NCI-H1105 treated with DMSO at 0.1 percent for 48 hours (cell line): ENCODE measurements at regions not wholly inside any gene's neighbourhood (a gene's known extent, or its start where the extent isn't known, plus 50 kb on each side); places are given as distances from the start of the nearest gene placed in this dataset.
"Not testable (repeated sequence)": the region's sequence is repeated elsewhere in the genome, so short reads cannot be mapped to it uniquely, and the experiment has no call there.

Experiments
- DNase-seq: peaks from one replicate; lab custom pipeline; 2025; lab: John Stamatoyannopoulos, UW

DNA sequence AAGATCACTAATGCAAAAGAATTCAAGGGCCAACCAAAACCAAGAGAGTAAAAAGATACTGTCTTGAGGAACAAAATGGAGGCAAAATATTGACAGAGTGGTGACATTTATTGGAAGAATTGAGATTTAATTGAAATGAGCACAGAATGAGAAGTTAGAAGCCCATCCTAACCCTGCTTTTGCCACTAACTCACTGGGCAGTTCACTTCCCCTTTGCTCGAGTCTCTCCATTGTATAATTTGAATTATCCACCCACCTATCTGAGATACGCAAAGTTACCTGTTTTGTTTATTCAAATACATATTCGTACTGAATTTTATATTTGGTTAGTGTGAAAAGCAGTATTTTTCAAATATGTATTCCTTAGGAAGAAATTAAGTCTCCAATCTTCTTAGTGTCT lies 204.5 kb upstream of the PRDM1 start:
- no peak for DNase-seq

DNA sequence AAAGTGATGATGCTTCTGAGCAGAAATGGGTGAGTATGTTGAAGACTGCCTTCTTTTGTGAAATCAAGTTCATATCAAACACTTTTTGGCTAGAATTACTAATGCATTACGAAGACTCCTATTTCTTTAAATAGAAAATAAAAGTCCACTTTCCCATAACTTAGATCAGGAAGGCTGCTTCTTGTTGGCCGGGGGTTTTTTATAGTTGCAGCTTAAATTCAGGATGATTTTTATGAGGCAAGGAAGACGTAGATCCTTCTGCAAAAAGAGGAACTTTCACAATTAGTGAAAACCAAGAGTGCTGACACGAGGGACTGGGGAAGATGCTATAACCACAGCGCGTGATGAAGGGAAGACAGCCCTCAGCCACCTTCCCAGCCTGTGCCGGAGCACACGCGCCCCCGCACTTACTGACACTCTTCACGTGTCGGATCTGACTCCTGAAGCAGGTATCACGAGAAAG lies 206.1 kb upstream of the PRDM1 start:
- DNase-seq: no peak

DNA sequence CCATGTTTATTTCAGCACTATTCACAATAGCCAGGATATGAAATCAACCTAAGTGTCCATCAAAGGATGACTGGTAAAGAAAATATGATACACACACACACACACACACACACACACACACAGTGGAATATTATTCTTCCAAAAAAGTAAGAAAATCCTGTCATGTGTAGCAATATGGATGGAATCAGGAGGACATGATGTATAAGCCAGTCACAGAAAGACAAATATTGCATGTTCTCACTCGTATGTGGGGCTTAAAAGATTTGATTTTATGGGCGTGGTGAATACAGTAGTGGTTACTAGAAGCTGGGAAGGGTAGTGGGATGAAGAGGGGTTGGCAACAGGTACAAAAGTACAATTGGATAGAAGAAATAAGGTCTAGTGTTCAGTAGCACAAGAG lies 207.0 kb upstream of the PRDM1 start:
- no peak for DNase-seq

DNA sequence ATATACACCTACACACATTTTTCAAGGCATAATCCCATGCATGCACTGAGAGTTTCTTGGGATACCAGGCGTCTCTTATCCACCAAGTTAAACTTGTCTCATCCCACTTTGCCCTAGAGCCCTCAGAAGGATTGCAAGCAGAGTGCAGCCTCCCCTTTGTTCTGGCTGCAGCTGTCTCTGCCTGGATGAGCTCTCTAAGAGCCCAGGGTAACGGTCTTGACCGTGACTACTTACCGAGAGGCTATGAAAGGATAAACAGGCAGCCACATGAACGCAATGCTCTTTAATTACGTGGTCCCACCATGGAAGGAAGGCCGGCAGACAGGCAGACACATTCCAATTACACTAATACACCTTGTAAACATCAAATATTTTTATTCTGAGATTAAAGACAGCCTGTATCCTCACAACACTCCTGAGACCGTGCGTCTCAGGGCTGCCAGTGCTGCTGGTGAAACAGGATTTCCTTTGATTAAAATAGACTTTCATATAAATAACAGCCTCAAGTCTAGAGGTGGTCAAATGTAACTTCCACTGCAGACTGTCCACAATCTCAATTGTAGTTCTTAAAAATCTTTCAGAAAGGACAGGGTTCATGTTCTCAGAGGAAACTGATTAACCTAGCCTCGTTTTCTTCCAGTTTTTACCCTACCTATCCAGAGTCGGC lies 210.0 kb upstream of the PRDM1 start:
- no peak for DNase-seq

DNA sequence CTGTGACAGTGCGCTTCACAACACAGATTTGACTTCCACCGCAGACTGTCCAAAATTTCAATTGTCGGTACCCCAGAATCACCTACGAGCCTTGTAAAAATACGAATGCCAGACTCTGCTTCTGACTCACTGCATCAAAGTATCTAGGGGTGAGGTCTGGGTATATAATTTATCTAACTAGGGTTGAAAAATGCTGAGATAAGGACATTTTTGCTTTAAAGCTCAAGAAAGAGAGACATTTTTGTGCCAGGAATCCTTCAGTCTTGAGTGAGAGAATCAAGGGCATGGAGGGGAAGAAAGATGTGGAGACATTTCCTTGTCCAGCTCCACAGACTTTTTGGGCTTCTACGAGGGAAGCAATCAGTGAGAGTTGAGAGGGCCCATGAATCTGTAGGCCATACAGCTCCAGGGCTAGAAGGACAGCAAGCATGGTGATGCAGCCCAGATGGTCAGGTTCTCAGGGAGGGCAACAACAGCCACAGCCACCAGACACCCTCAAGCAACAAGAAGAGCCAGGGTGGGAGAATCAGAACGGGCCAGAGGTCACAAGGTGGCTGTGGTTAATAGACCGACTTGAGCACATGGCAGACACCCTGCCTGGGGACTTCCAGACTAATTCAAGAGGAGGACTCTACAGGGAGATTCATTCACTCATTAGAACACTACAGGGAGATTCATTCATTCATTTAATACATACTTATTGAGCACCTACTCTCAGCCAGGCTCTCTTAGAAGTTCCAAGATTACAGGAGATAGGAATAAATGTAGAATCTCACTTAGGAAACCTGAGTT lies 211.1 kb upstream of the PRDM1 start:
- no peak for DNase-seq

DNA sequence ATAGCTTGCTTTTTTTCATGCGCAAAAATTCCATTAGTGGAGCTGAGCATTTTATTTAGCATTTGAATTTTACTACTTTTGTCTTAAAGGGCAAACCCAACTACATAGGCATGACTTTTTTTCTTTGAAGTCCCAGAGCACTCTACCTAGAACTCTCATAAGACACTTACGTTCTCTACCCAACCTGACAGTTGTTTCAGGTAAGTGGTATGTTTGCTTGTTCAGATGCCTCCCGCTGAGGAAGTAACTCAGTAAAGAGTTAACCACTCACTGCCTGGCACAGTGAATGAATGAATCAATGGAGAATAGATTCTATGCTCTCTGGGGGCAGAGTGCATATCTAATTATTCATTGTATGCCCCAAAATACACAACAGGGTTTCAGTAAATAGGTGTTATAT lies 212.3 kb upstream of the PRDM1 start:
- DNase-seq: no peak

DNA sequence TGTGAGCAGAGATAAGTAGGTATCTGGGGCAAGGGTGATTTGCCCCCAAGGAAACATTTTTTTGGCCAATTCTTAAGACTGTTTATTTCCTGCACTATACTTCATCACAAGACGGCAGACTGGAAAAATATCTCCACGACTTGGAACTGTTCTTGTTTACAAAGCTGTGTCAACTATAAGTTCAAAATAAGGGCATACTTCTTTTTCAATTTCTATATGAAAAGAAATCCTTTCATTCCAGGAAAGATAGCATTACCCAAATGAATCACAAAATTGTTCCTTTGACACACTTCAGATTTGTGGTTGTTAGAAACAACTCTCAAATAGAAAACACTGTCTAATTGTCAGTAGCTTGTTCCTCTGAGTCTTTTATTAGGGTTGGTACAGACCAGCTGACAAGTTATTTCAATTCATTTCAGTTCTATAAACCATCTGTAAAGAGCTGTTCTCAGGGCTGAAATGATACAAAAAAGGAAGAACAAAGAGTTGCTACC lies 212.9 kb upstream of the PRDM1 start:
- no peak for DNase-seq

DNA sequence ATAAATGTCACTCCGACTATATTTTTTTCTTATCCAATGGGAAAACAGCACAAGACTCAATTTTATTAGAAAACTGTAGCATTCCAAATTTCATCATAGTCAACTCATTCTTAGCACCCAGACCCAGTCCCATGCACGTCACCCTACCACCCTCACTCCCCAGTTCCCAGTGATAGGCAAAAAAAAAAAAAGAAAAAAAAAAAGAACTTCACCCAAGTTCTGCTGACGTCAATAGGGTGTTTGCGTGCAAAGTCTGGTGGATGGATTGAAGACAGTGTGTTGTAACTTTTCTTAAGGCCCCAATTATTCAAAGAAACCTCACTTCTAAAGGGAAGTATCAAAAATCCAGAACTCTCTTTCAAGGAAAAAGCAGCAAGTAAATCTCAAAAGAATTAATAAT lies 213.9 kb upstream of the PRDM1 start:
- DNase-seq: no peak

DNA sequence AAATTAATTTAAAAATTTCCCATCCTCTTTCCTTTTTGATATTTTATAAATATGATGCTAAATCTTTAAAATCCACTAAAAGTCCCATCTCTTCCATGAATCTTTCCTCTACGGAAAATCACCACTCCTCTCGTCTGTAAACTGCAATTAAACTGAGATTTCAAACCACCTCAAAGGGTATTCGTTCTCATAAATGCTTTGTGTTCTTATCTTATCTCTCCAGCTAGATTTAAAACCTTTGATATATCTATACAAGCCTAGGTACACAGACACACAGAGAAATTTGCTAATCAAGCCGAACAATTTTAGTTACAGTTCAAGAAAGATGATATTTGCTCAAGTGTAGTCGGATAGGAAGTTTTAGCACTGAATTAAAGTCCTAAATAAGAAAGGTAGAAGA lies 214.6 kb upstream of the PRDM1 start:
- no peak for DNase-seq

DNA sequence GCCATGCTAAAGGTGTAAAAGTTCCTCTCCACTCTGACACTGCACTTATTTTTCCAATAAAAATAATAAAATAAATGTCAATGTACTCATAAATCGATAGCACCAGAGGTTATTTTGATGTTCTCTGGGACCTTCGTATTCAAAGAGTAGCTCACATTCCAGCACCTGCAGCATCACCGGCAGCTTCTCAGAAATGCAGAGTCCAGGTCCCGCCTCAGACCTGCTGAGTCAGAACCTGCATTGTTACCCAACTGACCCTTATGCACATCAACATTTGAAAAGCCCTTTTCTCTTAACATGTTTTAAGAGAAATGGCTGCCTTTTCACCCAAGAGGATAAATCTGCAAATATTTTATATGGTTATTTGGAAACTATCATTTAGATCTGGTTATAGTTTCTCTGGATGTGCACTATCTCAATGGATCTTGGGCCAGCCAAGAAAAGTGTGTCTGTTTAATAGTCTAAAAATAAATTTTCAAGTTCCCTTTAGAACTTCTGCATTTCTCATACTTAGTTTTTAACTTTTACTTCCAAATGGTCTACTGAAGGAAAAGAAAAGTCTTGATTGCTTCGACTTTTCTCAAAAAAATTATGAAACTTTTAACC lies 216.2 kb upstream of the PRDM1 start:
- no peak for DNase-seq

DNA sequence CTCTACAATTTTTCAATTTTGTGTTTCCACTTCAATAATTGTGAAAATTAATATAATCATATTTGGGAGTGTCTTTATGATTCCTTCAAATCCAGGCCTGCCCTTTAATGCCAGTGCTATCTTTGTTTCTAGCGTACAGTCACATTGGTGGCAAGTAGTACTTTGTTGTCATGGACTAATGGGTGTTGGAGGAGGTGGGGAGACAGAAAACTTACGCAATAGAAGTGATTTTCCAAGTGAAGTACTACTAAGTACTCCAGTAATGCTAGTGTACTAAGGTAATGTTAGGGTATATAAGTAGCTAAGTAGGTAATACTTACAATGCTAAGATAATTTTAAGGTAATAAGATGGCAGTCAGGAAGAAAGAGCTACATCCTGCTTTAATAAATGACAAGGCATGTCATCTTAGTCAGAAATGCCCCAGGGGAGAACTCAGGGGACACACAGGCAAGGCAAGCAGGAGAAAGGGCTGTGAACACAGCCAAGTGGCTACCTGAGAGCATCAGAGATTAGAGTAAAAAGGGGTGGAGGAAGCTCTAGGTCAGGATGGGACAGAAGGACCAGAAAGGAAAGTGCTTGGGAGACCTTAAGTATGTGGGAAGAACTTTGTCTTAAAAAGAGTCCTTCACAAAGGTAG lies 217.2 kb upstream of the PRDM1 start:
- no peak for DNase-seq

DNA sequence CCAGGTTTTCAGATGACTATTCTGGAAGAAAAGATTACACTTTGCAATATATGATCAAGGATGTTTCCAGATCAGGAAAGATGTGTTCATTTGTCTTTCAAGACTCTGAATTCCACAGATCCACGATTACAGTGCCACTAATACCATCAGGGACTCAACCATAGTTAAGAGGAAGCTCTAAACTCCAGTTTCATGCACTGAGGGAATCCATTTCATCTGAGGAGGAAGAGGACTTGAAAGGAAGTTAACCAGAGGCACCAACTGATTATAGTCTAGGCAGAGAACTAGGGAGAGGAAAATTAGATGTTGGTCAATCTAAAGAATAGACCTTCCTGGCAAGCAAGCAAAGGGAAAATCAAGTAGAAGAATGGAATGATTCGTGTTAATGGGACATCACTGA lies 218.3 kb upstream of the PRDM1 start:
- DNase-seq: no peak

DNA sequence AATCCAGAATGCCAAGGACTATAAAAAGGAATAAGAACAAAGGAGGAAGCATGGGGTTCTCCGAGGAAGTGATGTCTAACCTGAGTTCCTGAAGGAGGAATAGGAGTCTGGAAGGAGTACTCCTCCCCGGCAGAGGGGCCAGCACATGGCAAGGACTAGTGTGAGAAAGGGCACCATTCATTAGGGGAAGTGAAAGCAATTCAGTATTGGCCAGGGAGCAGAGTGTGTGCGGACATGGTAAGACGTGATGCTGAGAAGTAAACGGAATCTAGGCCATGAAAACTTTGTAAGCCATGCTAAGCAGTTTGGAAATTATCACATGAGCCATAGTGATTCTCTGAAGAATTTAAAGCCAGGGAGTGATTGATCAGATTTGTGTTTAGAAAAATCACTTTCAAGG lies 218.9 kb upstream of the PRDM1 start:
- no peak for DNase-seq

DNA sequence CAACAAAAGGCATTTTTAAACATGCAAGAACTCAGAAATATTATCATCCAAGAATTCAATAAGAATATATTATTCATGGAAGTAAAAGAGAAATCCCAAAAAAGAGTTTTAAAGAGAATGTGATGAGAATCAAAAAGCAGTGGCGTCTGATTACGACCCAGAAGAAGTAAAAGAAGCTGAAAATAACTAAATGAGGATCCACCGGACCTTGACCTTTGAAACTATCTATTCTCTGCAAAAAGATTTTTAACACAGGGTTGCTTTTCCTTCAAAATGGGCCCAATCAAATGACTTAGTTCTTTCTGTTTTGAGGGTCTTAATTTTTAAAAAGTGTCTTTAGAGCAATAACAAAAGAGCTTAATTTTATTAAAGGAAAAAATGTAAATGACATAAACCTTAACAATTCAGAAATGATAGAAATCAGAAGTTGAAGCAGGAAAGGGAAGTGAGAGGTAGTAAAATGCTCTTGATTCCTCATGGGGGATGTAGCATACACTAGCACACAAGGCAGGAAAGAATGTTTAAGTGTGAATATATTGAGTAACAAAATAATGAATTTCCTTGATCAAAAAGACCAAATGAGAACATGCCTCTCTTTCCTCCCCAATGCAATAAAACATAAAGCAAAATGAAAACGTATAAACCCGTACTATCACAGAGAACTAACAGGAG lies 223.1 kb upstream of the PRDM1 start:
- DNase-seq: no peak

DNA sequence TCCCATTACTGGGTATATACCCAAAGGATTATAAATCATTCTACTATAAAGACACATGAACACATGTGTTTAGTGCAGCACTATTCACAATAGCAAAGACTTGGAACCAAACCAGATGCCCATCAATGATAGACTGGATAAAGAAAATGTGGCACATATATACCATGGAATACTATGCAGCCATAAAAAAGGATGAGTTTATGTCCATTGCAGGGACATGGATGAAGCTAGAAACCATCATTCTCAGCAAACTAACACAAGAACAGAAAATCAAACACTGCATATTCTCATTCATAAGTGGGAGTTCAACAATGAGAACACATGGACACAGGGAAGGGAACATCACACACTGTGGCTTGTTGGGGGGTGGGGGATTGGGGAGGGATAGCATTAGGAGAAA lies 225.2 kb upstream of the PRDM1 start:
- DNase-seq: not testable (repeated sequence)

DNA sequence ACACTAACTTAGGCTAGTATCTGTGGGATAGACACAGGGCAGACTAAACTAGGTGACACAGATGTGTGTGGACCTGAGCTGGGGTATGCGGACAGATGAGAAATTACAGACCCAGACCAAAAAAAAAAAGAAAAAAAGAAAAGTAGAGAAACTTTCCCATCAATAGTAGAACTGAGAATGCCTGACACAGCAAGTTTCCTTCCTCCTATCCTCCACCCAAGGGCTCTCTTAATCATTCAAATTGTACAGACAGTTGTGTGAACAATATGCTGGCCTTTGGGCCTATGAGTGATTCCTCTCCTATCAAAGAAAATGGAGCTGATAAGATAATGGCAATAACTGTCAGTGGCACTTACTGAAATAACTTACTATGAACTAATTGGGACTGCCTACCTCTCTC lies 226.7 kb upstream of the PRDM1 start:
- no peak for DNase-seq

DNA sequence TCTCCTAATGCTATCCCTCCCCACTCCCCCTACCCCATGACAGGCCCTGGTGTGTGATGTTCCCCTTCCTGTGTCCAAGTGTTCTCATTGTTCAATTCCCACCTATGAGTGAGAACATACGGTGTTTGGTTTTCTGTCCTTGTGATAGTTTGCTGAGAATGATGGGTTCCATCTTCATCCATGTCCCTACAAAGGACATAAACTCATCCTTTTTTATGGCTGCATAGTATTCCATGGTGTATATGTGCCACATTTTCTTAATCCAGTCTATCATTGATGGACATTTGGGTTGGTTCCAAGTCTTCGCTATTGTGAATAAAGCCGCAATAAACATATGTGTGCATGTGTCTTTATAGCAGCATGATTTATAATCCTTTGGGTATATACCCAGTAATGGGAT lies 227.5 kb upstream of the PRDM1 start:
- not testable (repeated sequence) for DNase-seq

DNA sequence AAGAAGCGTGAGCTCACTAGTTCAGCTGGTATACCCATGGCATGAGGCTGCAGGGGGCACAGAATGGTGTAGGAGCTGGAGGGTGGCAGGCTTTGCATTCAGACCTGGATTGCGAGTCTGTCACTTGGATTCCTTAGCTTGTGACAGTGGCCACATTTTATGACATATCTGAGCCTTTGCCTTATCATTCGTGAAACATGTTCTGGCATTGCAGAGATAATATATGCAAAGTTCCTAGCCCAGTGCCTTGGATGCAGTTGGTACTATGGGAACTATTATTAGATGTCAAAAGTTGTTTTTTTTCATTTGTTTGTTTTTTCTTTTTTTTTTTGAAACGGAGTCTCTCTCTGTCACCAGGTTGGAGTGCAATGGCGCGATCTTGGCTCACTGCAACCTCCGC lies 230.7 kb upstream of the PRDM1 start:
- no peak for DNase-seq

DNA sequence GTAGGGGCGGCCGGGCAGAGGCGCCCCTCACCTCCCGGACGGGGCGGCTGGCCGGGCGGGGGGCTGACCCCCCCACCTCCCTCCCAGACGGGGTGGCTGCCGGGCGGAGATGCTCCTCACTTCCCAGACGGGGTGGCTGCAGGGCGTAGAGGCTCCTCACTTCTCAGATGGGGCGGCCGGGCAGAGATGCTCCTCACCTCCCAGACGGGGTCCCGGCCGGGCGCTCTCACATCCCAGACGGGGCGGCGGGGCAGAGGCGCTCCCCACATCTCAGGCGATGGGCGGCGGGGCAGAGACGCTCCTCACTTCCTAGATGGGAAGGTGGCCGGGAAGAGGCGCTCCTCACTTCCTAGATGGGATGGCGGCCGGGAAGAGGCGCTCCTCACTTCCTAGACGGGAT lies 232.2 kb upstream of the PRDM1 start:
- not testable (repeated sequence) for DNase-seq

DNA sequence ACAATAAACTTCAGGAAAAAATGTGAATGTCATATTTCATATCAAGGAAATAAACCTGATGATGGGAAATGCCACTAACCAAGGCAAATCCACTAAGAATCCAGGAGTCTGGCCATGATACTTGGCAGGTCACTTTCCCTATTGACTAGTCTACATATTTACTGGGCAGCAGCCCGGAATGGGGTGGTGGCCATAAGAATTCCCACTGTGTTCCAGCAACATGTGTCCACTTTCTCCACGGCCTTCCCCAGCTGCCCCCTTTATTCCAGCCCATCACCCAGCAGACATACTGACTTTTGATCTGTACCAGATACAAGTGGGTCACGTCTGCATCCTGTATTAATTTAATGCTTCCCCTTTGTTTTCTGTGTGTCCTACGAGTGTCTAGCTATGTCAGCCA lies 234.5 kb upstream of the PRDM1 start:
- no peak for DNase-seq

DNA sequence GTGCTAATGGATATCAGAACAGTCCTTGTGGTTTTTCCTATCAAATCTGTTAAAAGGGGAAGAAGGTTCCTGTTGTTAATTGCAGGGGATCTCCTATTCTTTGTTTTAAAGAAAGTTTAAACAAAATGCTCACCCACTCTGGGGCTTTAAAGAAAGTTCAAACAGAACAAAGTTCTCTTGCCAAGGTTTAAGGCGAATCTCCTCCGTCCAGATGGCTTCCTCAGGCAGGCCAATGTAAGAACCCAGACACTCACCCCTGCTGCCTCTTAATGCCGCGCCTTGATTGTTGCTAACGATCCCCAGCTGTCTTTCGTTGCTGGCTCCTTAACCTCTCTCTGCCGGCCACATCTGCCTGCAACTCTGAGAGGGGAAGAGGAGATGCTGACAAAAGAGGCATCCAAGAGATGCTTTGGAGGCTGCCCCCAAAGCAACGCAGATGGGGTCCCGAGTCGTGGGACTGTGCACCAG lies 235.0 kb upstream of the PRDM1 start:
- DNase-seq: no peak
